ENCODE measurements at regions not wholly inside any gene's neighbourhood (a gene's known extent, or its start where the extent isn't known, plus 50 kb on each side); places are given as distances from the start of the nearest gene placed in this dataset.
"Not testable (repeated sequence)": the region's sequence is repeated elsewhere in the genome, so short reads cannot be mapped to it uniquely, and the experiment has no call there.

DNA sequence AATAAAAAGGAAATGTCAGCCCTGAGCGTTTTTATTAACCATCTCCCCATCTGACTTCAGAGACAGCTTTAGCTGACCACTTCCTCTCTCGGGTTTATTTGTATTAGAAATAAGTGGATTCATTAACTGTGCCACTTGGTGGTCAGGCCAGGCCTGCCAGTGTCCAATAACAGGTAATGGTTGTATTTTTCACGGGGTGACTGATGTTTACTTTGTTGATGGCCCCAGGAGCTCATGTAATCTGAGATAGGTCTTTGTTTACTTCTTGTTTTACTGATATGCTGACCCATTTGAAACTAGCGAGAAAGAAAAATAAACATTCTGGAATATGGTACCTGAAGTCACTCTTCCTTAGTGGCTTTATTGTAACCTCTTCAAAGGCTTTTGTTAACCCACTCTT, 504.3 kb upstream of the SLC35B3 start:
- peak; percentile 83 for DNase-seq (ENCODE audit: low spot score)

- no peak for DNase-seq (ENCODE audit: low spot score)
Observed at GRCh38 chr6:8934318-8934717, 499.0 kb upstream of the SLC35B3 start.

DNA sequence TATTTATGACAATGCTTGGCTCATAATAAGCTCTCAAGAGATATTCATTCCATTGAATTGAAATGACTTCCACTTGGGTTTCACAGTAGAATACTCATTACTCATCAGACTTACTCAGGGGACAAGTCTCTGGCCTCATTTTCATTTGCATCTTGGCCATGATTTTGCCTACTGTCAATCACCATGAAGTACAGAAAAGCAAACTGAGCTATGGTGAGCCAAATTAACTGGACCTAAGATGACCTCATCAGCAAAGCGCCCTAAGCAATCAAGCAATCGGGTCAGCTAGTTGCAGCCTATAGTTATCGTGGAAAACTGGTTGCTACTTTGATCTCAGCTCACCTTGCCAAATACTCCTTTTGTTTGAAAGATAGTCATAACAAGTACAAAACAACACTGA, 494.7 kb upstream of the SLC35B3 start:
- DNase-seq (ENCODE audit: low spot score), result no peak

DNA sequence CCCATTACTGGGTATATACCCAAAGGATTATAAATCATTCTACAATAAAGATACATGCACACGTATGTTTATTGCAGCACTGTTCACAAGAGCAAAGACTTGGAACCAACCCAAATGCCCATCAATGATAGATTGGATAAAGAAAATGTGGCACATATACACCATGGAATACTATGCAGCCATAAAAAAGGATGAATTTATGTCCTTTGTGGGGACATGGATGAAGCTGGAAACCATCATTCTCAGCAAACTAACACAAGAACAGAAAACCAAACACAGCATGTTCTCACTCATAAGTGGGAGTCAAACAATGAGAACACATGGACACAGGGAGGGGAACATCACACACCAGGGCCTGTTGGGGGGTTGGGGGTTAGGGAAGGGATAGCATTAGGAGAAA, 484.9 kb upstream of the SLC35B3 start:
- DNase-seq (ENCODE audit: low spot score), result not testable (repeated sequence)

GRCh38 chr6:8918196-8918595, 482.9 kb upstream of the SLC35B3 start:
- no peak for DNase-seq (ENCODE audit: low spot score)

- no peak for DNase-seq (ENCODE audit: low spot score)
Observed at GRCh38 chr6:8914700-8915099, 479.4 kb upstream of the SLC35B3 start.

- DNase-seq (ENCODE audit: low spot score), result no peak
Observed at GRCh38 chr6:8908638-8909037, 473.3 kb upstream of the SLC35B3 start.

DNA sequence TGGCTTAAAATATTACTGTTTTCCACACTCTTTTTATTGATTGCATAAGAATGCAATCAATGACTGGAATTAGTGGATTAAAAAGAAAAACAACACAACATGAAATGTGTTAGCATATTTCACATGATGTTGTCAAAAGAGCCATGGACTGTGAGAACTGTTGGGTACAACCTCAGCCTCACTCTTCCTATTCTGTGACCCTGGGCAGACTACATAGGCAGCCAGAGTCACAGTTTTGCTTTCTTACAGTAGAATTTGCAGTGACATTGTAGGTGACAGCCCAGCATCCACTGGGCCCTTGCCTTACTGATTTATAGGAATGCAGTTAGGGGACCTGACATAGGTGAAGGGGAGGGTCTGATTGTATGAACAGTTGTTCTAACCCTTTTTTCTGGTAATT, 471.4 kb upstream of the SLC35B3 start:
- DNase-seq (ENCODE audit: low spot score), result no peak

GRCh38 chr6:8905757-8906156, 470.4 kb upstream of the SLC35B3 start:
- no peak for DNase-seq (ENCODE audit: low spot score)

DNA sequence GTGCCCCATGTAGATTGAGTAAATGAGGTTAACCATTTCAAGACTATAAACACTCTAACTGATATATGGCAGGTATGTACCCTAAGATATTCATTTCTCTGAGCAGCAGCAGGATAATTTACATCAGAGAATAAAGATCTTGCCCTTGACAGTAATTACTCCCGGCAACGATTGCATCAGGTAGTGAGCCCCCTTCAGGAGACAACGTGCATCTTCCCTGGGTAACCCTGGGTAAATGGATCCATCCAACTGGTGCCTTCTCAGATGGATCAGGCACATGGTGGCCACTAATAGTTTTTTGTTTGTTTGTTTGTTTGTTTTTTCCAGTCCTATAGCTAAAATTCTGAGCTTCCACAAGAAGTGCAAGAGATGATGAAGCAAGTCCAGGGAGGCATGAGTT, 469.4 kb upstream of the SLC35B3 start:
- DNase-seq (ENCODE audit: low spot score), result peak; percentile 7

DNA sequence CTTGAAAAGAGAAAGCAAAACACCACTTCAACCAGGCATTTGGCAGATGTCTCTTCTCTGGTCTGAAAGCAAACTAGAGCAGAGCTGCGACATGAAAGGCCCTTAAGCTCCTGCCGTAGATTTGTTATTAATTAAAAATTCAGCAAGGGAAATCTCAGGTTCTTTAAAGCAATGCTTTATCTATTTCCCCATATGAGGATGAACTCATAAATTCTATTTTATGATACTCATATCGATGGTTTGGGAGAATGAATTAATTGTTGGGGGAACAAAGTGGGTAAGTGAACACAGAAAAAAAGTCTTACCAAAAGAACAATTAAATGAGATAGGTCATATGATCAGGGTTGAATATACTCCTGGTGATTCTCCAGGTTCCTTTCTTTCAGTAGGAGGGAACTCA, 464.7 kb upstream of the SLC35B3 start:
- DNase-seq (ENCODE audit: low spot score), result no peak

DNA sequence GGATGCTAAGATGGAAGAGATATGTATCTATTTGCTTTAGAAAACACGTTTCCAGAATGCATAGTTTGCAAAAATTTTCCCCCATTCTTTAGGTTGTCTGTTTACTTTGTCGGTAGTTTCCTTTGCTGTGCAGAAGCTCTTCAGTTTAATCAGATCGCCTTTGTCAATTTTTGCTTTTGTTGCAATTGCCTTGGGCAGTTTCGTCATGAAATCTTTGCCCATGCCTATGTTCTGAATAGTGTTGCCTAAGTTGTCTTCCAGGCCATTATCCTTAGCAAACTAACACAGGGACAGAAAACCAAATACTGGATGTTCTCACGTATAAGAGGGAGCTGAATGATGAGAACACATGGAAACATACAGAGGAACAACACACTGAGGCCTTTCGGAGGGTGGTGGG, 454.2 kb upstream of the SLC35B3 start:
- no peak for DNase-seq (ENCODE audit: low spot score)

- peak; percentile 33 for DNase-seq (ENCODE audit: low spot score)
Observed at GRCh38 chr6:8888468-8888867, 453.1 kb upstream of the SLC35B3 start.

DNA sequence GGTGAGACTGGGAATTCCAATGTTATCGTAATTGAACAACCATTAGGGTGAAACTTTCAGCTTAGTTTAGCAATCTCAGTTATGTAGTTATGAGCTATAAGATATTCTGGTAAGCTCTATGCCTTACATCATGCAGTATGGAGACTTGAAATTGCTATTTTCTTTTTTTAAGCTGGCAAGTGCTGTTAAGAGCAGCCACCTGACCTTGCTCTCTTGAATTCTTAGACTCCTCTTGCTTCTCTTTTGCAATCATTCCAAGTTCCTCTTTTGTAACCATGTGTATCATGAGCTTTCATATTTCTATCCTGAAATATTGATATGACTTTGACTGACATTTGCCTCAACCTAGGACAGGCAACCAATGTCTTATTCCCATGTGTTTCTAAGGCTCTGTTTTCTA, 446.3 kb upstream of the SLC35B3 start:
- DNase-seq (ENCODE audit: low spot score), result no peak

DNA sequence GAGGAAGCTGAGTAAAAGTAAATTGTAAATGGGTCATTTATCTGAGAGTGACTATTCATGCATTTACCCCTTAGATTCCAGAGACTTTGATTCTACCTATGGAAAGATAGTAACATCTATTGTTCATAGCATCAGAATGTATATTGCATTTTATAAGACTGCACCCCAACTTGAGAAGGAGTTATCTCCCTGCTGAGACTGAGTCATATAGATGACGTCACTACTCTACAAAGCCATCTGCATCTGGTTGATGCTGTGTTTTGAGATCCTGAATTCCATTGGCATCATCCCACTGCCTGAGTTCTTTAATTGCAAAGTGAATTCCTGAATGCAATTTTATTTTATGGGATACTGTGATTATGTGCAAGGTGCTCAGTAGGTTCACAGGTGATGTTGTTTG, 444.0 kb upstream of the SLC35B3 start:
- DNase-seq (ENCODE audit: low spot score), result no peak

- no peak for DNase-seq (ENCODE audit: low spot score)
Observed at GRCh38 chr6:8875986-8876385, 440.6 kb upstream of the SLC35B3 start.

GRCh38 chr6:8872589-8872988, 437.2 kb upstream of the SLC35B3 start:
- DNase-seq (ENCODE audit: low spot score), result no peak

- DNase-seq (ENCODE audit: low spot score), result no peak
Observed at GRCh38 chr6:8865451-8865850, 430.1 kb upstream of the SLC35B3 start.

DNA sequence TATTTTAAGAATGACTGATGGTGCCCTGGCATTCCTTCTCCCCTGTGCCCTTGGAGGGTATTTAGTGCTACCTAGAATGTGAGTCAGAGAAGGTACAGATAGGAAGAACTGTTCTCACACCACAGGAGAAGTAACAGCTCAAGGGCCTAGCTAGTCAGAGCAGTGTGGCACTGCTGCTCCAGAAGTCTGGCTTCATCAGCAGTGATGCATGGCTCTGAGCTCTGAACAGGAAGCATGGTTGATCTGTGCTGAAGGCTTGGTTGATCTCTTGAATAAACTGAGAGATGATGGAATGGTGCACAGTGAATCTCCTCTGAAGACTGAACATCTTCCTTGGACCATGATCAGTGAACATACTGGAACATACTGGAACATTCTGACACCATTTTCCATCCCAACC, 425.3 kb upstream of the SLC35B3 start:
- DNase-seq (ENCODE audit: low spot score), result no peak

- DNase-seq (ENCODE audit: low spot score), result peak; percentile 81
Observed at GRCh38 chr6:8859501-8859900, 424.2 kb upstream of the SLC35B3 start.

DNA sequence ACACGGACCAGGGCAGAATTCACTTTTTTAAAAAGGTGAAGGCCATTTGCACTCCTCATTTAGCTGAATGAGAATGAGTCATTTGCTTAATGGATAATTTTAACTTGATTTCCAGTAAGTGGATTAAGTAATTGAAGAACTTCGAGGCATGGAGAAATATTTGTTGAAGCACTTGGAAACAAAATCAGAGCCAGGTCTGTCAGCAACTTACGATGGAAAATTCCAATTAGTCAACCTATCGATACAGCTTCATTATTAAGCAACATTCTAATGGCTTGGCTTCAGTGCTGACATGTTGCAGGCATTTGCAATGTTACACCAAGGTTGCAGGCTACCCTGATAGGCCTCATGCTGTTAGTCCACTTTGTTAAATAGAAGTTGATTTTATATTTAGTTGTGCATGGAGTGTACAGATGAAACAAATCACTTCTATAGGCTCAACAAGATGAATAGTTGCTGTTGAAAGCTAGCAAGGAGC, 423.5 kb upstream of the SLC35B3 start:
- DNase-seq (ENCODE audit: low spot score), result no peak

GRCh38 chr6:8857160-8857559, 421.8 kb upstream of the SLC35B3 start:
- DNase-seq (ENCODE audit: low spot score), result no peak

DNA sequence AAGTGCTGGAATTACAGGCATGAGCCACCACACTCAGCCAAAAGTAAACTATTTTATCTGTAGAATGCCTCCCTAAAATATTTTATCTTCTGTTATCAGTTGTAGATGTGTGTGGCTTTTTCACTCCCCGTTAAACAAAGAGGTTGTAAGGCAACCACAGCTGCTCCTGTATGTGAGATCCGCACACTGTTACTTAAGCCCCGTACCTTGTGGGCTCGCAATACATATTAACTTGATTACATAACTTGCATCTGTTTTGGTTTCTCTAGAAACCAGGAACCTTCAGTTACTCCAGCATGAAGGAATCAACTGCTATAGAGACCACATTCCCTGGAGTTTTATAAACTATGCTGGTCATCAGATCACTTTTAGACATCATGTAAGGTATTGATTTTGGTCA, 420.1 kb upstream of the SLC35B3 start:
- DNase-seq (ENCODE audit: low spot score), result peak; percentile 34

DNA sequence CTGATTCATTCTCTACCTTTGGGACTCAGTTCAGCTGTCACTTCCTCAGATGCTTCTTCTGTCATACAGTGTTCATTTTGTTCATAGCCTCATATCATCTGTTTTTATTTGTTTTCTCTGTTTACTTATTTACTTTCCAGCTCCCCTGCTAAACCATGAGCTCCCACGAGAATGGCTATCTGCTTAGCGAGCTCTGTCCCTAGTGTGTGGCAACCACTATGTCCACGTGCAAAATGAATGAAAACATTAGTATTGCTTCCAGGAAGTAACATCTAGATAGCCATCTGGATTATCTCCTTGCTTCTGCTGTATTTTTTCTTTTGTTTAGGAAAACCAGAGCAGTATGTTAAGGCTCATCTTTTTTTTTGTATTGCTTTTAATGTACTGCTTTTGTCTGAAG, 417.0 kb upstream of the SLC35B3 start:
- DNase-seq (ENCODE audit: low spot score), result no peak

- DNase-seq (ENCODE audit: low spot score), result not testable (repeated sequence)
Observed at GRCh38 chr6:8846680-8847079, 411.3 kb upstream of the SLC35B3 start.
